ENCODE measurements at regions not wholly inside any gene's neighbourhood (a gene's known extent, or its start where the extent isn't known, plus 50 kb on each side); places are given as distances from the start of the nearest gene placed in this dataset.

DNA sequence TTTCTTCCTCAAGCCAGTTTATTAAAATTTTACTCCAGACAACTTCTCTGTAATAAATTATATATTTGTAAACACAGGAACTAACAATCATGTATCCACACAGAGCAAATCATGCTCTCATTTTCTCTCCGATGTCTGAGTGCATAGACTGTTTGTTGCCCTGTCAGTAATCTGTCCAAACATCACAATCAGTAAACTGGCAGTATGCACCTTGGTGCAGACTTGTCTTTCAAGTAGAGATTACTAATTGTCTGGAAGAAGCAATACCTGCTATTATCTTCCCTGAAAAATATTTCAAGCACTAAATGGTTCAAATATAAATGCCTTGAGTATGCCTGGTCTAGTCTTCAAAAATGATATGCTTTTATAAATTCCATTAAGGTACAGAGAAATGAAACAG lies 1260.9 kb downstream of the C4orf33 start:
- Mint-ChIP-seq H3K4me1 (no peaks in the 10 kb centered on the region), H3K27ac (no peak overlapping the region), H3K9me3 (no peaks in the 10 kb centered on the region), H3K36me3 (no peaks in the 10 kb centered on the region), H3K27me3 (ENCODE audit: low read depth in 3 of 3) (no peaks in the 10 kb centered on the region), H3K4me3 (no peak overlapping the region)
- intact Hi-C loops (cut with micrococcal nuclease): no loop called here
- Histone ChIP-seq H4K20me1 (ENCODE audit: insufficient read depth, low read length) (no peaks in the 10 kb centered on the region), H3K9me3 (replicated peaks in 1 of 2; ENCODE audit: control insufficient read depth in 1 of 2, insufficient read depth in 1 of 2, low read length in 2 of 2) (no peaks in the 10 kb centered on the region), H3K27me3 (ENCODE audit: control insufficient read depth in 2 of 2, insufficient read depth in 2 of 2, low read length in 2 of 2) (no peaks in the 10 kb centered on the region), H3K4me3 (replicated peaks in 1 of 3; ENCODE audit: low read depth in 2 of 3, low read length in 3 of 3) (no peak overlapping the region), H2AFZ (ENCODE audit: insufficient read depth, low read depth, low read length, poor library complexity, severe bottlenecking) (no peak overlapping the region), H3K27ac (ENCODE audit: low read depth in 1 of 2, low read length in 2 of 2) (no peak overlapping the region), H3K79me2 (ENCODE audit: insufficient read depth, low read length) (no peaks in the 10 kb centered on the region), H3K9ac (ENCODE audit: insufficient read depth, low read length, poor library complexity, severe bottlenecking) (no peak overlapping the region), H3K36me3 (replicated peaks in 1 of 2; ENCODE audit: control insufficient read depth in 1 of 2, insufficient read depth in 2 of 2, low read length in 2 of 2) (no peaks in the 10 kb centered on the region), H3K4me2 (replicated peaks; ENCODE audit: extremely low read depth, low read length, poor library complexity, severe bottlenecking) (no peak overlapping the region), H3K4me1 (ENCODE audit: control insufficient read depth in 1 of 2, insufficient read depth in 2 of 2, low read length in 2 of 2) (no peaks in the 10 kb centered on the region)
- no peak for DNase-seq
- WGBS (ENCODE audit: insufficient coverage): no CpG with 5 or more reads among the region's 1 CpG
- TF ChIP-seq, protein P1, sequence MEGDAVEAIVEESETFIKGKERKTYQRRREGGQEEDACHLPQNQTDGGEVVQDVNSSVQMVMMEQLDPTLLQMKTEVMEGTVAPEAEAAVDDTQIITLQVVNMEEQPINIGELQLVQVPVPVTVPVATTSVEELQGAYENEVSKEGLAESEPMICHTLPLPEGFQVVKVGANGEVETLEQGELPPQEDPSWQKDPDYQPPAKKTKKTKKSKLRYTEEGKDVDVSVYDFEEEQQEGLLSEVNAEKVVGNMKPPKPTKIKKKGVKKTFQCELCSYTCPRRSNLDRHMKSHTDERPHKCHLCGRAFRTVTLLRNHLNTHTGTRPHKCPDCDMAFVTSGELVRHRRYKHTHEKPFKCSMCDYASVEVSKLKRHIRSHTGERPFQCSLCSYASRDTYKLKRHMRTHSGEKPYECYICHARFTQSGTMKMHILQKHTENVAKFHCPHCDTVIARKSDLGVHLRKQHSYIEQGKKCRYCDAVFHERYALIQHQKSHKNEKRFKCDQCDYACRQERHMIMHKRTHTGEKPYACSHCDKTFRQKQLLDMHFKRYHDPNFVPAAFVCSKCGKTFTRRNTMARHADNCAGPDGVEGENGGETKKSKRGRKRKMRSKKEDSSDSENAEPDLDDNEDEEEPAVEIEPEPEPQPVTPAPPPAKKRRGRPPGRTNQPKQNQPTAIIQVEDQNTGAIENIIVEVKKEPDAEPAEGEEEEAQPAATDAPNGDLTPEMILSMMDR (IDR thresholded peaks at IDR 0.05): no peak

DNA sequence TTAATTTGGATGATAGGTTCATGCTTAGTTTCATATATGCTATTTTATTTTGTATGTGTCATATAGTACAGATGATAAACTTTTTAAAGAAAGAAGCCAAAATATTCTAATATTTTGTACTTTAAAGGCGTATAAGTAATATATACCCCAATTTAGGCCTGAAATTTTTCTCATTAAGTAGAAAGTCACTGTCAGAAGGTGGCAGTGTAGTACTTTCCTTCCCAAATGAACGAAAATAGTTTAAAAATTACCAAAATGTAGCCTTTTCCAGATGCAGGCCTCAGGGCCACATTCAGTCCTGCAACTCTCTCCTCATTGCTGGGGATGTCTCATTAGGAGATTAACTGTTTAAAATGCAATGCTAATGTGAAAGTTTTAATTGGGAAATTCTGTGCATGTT lies 1263.6 kb downstream of the C4orf33 start:
- Histone ChIP-seq H3K9ac (ENCODE audit: insufficient read depth, low read length, poor library complexity, severe bottlenecking) (no peak overlapping the region), H3K27me3 (ENCODE audit: control insufficient read depth in 2 of 2, insufficient read depth in 2 of 2, low read length in 2 of 2) (no peaks in the 10 kb centered on the region), H3K4me2 (replicated peaks; ENCODE audit: extremely low read depth, low read length, poor library complexity, severe bottlenecking) (no peak overlapping the region), H3K9me3 (replicated peaks in 1 of 2; ENCODE audit: control insufficient read depth in 1 of 2, insufficient read depth in 1 of 2, low read length in 2 of 2) (no peaks in the 10 kb centered on the region), H3K79me2 (ENCODE audit: insufficient read depth, low read length) (no peaks in the 10 kb centered on the region), H2AFZ (ENCODE audit: insufficient read depth, low read depth, low read length, poor library complexity, severe bottlenecking) (no peak overlapping the region), H3K36me3 (replicated peaks in 1 of 2; ENCODE audit: control insufficient read depth in 1 of 2, insufficient read depth in 2 of 2, low read length in 2 of 2) (no peaks in the 10 kb centered on the region), H3K27ac (ENCODE audit: low read depth in 1 of 2, low read length in 2 of 2) (no peak overlapping the region), H4K20me1 (ENCODE audit: insufficient read depth, low read length) (no peaks in the 10 kb centered on the region), H3K4me3 (replicated peaks in 1 of 3; ENCODE audit: low read depth in 2 of 3, low read length in 3 of 3) (no peak overlapping the region), H3K4me1 (ENCODE audit: control insufficient read depth in 1 of 2, insufficient read depth in 2 of 2, low read length in 2 of 2) (no peaks in the 10 kb centered on the region)
- H3K4me3 Mint-ChIP-seq: no peak overlapping the region
- H3K9me3 Mint-ChIP-seq: no peaks in the 10 kb centered on the region
- H3K27me3 Mint-ChIP-seq (ENCODE audit: low read depth in 3 of 3): no peaks in the 10 kb centered on the region
- H3K36me3 Mint-ChIP-seq: no peaks in the 10 kb centered on the region
- intact Hi-C loops (cut with micrococcal nuclease): no loop called here
- TF ChIP-seq, protein P1 (IDR thresholded peaks at IDR 0.05): no peak
- WGBS (ENCODE audit: insufficient coverage): no CpG with 5 or more reads among the region's 2 CpGs
- DNase-seq: no peak
- no peak overlapping the region for H3K27ac Mint-ChIP-seq
- H3K4me1 Mint-ChIP-seq: no peaks in the 10 kb centered on the region
